SIG-M5 treated with dmso at 0.1 percent for 504 hours (cell line): ENCODE measurements at regions not wholly inside any gene's neighbourhood (a gene's known extent, or its start where the extent isn't known, plus 50 kb on each side); places are given as distances from the start of the nearest gene placed in this dataset.
"Not testable (repeated sequence)": the region's sequence is repeated elsewhere in the genome, so short reads cannot be mapped to it uniquely, and the experiment has no call there.

Experiments
- DNase-seq: peaks from one replicate; lab custom pipeline; 2025; ENCODE audit not compliant: unreplicated experiment; lab: John Stamatoyannopoulos, UW

DNA sequence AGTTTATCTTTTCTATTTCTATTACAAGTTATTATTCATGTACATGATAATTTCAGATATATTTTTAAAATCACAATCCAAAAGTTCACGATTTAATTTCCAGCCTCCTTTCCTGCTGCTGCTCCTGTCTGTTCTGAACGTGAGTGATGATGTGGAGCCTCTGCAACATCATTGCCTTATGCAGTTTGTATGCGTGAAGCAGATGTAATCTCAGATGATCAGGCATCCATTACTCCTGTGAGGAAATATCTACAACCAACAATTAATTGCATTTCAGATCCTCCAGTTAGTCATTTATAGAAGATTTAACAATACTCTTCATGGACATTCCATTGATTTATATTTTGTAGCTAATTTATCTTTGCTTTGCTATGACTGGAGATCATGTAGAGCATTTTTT, 668.7 kb upstream of the EPHA5 start:
- DNase-seq, result no peak

DNA sequence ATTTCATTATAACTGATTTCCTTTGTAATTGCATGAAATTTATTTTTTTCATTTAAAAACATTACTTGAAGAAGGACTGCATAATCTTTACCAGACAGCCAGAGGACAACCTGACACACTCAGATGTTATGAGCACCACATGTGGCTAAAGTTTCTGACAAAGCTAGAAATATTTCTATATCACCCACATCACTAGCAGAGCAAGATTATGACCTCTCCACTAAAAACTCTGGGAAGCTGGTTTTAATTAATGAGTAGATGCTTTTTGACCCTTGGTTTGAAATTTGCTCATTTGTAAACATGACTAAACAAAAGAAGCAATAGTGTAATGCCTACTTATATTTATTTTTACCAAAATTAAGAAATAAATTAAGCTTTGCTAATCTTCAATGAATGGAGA, 661.5 kb upstream of the EPHA5 start:
- DNase-seq, result no peak

DNA sequence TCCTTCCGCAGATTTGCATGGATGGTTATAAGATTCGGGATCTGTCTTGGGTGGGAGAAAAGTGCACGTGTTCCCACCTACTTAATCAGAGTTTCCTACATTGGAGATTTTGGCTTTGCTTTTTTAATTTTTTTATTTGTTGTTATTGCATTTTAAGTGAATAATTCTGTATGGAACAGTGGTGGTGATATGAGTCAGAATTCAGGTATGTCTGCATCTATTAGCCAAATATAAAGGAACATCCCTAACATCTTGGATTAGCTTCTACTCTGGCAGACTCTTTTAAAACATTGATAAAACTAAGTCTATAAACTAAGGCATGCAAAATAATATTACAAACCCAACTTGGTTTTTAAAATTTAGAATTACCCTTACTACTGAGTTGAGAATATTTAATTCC, 659.8 kb upstream of the EPHA5 start:
- DNase-seq, result no peak

DNA sequence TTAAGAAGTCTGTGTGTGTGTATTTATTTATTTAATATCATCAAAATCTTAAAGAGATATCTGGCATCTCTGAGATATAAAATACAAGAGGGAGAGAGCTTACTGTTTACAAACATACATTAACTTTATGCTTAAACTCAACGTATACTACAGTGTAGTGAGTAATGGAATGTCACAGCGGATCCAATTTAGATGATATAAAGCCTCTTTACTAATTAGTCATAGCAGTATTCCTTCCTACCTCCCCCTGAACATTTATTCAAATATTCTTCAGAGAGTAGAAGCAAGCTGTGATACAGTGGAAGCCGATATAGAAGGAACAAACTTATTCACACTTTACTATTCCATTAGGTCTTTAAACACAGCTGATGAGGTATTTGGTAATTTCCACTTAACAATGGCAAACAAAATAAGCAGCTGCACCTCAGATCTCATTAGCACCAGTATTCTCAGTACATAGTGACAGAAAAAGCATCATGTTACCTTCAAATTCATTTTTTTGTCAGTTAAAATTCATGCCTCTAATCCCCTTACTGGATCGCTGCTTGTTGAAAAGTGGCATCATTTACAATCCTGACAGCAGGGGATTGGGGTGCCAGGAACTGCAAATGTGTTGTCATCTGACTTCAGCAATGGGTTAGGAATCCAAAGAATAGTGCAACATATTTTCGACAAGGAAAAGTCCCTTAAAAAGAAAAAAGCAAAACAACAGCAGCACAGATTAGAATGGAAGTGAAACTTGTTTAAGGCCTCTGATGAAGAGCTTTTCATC, 658.7 kb upstream of the EPHA5 start:
- DNase-seq, result no peak

DNA sequence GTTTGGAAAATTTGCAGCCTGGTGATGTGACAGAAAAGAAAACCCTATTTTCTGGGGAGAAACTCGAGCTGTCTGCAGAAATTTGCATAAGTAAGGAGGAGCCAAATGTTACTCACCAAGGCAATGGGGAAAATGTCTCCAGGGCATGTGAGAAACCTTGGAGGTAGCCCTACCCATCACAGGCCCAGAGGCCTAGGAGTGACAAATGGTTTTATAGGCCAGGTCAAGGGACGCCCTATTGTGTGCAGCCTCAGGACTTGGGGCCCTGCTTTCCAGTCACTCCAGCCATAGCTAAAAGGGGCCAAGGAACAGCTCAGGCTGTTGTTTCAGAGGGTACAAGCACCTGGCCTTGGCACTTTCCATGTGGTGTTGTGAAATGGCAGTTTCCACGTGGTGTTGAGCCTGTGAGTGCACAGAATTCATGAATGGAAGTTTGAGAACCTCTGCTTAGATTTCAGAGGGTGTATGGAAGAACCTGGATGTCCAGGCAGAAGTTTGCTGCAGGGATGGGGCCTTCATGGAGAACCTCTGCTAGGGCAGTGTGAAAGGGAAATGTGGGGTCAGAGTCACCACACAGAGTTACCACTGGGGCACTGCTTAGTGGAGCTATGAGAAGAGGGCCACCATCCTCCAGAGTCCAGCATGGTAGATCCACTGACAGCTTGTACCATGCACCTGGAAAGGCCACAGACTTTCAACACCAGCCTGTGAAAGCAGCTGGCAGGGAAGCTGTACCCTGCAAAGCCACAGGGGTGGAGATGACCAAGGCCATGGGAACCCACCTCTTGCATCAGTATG, 637.6 kb upstream of the EPHA5 start:
- DNase-seq, result no peak

DNA sequence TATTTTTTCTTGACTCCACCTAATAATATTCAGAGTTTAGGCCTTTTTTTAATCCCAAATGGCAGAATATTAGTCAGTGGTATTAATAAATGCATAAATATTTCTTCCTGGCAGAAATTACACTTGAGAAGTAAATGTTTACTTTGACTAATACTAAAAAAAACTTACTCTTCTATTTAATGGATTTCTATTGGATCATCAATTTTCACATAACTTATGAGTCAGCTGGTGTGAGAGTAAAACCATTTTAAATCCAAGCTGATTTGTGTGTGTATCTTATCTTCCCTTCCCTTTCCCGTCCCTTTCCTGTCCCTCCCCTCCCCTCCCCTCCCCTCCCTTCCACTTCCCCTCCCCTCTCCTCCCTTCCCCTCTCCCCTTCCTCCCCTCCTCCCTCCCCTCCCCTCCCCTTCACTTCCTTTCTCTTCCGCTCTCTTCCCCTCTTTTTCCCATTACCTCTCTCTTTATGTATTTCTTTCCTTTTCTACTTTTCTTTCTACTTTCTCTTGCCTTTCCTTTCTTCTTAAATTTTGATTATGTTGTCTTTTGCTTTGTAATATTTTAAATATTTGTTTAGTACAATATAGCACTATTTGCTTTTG, 630.1 kb upstream of the EPHA5 start:
- no peak for DNase-seq

DNA sequence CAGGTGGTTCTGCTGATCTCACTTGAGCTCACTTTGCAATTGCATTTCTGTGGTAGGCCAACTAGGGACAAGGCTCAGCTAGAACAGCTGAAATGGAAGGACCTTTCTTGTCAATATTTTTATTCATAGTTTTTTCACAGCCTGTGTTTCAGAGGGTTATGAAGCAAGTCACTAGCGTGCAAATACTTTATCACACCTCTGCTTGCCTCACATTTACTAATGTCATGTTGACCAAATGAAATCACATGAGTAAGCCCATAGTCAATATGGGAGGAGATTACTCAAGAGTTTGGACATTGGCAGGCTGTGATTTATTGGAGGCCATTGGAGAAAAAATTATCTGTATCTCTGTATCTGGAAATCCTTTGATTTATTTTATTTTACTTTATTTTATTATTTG, 628.3 kb upstream of the EPHA5 start:
- DNase-seq, result no peak

DNA sequence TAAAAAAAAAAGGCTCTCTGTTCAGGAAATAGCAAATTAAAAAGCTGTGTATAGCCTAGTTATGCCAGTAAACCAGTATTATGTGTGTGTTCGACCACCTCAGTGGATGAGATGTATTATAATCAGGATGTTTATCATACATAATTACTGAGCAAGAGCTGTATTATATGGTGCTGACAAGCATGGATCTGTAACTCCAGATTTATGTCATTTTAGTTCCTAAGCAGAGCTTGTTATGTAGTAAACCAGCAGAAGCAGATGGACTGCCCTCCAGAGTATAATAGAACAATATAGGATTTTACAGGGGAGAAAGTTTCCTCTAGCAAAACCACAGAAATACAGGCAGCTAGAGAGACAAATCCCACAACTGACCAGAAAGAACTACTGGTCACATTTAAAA, 627.4 kb upstream of the EPHA5 start:
- no peak for DNase-seq

DNA sequence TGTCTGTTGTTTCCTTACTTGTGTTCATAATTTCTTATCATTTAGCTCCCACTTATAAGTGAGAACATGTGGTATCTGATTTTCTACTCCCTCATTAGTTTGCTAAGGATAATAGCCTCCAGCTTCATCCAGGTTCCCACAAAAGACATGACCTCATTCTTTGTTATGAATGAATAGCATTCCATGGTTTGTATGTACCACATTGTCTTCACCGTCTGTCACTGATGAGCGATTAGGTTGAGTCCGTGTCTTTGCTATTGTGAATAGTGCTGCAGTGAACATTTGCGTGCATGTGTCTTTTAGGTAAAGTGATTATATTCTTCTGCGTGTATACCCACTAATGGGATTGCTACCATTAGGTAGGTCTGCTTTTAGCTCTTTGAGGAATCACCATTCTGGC, 624.3 kb upstream of the EPHA5 start:
- no peak for DNase-seq

DNA sequence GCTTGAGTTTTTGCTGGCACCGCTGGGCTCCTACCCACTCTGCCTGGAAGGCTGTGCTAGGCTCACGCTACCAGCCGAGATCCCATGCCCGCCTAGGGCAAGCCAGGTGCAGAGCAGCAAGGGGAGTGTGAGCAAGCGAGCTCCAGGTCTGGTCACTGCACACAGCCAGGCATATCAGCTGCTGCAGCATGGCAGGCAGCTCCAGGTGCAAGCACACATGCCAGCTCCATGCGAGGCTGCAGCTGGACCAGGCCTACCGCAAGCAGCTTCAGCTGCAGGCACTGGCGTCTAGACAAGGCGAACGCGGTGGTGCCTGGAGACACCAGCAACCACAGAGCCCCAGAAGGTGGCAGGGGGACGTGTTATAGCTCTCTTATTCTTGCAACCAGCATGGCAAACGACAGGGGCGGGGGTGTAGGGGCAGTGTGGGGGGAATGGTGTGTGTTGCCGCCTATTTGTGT, 614.7 kb upstream of the EPHA5 start:
- DNase-seq, result no peak

DNA sequence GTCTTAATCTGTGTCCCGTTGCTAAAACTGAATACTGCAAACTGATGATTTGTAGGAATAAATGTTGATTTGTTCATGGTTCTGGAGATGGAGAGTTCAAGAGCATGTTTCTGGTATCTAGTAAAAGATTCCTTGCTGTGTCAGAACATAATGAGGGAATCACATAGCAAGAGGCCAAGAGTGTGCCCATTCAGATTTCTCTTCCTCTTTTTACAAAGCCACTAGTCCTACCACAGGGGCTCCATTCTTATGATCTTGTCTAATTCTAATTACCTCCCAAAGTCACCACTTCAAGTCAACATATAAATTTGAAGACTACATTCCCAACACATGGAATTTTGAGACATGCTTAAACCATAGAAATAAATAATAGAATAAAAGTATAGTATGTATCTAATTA, 608.8 kb upstream of the EPHA5 start:
- no peak for DNase-seq

DNA sequence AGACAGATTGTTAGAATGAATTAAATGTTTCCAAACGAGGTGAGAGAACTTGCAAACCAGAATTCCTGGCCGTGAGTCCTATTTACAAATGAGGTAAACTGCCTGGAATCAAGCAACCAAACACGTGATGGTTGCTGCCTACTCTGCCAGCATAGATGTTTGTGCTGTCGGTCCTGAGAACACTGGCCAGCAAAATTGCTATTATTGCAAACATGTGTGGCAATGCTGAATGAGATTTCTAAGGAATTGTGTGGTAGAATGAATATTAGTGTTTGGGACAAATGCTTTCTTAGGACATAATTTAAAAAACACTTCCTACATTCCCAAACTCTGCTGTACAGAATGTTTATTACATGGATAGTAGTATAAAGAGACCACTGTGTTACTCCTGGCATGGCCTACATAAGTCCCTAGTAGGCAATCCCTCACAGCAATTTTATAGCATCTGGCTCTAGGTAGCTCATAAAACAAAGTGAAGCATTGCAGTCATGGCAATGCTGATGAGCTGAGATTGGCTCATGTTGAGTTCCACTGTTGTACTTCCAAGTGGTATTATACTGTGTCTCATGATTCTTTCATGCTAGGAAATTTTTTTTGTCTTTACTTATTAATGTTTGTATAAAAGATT, 605.2 kb upstream of the EPHA5 start:
- DNase-seq, result no peak

DNA sequence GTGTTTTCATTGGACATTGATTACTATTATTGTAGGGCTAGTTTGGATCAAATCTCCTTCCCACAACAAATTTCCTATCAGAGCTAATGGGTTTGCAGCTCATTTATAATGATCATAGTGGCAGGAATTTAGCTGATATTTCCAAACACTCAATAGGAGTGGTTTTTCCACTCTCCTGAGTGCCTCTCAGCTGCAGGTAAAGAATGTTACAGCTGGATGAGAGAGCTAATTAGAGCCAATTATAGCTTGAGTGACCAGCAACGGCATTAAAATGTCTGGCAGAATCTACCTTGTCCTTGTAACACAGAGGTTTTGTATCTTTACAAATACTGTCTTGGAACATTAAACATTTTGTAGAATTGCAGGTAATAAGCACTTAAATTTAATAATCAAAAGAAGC, 602.8 kb upstream of the EPHA5 start:
- DNase-seq, result no peak

DNA sequence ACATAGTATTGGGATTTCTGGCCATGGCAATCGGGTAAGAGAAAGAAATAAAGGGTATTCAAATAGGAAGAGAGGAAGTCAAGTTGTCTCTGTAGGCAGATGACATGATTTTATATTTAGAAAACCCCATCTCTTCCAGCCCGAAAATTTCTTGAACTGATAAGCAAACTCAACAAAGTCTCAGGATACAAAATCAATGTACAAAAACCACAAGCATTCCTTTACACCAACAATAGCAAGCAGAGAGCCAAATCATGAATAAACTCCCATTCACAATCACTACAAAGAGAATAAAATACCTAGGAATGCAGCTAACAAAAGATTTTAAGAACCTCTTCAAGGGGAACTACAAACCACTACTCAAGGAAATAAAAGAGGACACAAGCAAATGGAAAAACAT, 600.1 kb upstream of the EPHA5 start:
- not testable (repeated sequence) for DNase-seq

DNA sequence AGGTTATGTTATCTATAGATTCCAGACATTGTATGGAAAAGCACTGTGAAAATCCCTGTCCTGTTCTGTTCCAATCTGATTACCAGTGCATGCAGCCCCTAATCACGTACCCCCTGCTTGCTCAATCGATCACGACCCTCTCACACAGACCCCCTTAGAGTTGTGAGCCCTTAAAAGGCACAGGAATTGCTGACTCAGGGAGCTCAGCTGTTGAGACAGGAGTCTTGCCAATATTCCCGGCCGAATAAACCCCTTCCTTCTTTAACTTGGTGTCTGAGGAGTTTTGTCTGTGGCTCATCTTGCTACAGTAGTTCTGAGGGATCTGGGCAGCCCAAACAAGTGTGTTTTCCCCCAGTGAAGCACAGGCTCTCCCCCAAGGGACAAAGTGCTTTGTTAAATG, 596.3 kb upstream of the EPHA5 start:
- not testable (repeated sequence) for DNase-seq

DNA sequence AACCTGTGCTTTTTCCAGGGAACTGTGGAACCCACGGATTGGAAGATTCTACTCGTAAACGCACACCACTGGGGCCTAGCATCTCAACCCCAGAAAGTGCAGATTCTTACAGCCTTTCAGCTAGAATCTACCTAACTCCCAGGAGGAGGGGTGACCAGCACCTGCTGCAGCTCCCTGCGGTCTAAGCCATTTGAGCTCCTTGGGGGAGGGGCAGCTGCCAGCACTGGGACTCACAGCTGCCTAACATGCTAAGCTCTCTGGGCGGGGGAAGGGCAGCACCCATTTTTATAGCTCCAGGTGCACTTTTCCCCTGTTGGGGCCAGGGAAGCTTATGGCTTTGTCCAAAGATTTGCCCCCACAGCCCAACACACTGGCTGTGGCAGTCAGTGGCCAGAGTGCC, 595.7 kb upstream of the EPHA5 start:
- DNase-seq, result no peak

DNA sequence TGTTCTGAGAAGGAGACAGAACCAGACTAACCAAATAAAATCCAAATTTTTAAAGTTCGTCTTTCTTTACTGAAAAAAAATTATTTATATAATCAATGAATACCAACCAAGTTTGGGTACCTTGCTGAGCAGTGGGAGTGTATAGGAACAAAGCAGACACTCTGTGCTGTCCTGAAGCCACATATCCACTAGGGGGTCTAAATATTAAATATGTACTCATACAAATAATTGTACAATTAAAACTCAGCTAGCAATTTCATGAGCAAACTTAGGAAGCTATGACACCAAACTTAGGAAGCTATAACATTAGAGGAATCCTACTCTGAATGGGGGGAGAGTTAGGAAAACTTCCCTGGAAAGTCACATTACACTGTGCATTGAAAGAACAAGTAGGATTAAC, 582.0 kb upstream of the EPHA5 start:
- DNase-seq, result no peak

DNA sequence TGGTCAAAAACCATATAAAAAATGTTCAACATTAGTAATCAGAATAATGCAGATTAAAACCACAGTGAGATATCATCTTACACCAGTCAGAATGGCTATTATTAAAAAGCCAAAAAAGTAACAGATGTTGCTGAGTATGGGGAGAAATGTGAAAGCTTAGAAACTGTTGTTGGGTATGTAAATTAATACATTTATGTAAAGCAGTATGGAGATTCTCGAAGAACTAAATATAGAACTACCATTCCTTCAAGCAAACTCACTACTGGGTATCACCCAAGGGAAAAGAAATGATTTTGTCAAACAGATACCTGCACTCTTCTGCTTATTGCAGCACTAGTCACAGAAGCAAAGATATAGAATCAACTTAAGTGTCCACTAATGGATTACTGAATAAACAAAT, 576.4 kb upstream of the EPHA5 start:
- no peak for DNase-seq

DNA sequence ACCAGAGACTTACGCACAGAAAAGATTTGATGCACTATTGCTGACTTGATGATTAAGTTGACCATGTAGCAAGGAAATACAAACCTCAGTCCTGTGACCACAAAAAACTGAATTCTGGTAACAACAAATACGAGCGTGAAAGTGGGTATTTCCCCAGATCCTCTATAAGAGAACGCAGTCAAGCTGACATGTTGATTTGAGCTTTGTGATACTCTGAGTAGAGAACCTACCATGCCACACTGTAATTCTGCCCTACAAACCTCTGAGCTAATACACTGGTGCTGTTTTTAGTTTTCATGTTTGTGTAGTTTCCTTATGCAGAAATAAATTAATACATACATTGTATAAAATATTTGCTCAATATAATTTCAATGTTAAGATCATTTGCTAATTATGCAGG, 565.6 kb upstream of the EPHA5 start:
- DNase-seq, result no peak

DNA sequence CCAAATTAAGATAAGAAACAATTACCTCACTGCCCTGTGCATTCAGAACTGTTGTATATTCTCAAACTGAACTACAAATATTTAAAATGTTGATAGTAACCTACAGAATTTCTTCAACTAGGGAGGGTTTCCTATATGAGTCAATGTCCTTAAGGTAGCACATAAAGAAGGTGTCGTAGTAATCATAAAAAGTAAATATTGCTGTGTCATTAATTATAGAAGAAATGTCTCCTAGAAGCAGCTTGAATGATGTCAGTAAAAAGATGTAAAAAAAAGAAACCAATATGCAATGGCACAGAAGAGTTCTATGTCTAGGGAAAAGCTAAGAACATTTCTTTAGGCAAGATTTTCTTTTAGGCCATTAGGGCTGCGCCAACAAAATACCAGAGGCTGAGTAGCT, 559.6 kb upstream of the EPHA5 start:
- DNase-seq, result no peak

DNA sequence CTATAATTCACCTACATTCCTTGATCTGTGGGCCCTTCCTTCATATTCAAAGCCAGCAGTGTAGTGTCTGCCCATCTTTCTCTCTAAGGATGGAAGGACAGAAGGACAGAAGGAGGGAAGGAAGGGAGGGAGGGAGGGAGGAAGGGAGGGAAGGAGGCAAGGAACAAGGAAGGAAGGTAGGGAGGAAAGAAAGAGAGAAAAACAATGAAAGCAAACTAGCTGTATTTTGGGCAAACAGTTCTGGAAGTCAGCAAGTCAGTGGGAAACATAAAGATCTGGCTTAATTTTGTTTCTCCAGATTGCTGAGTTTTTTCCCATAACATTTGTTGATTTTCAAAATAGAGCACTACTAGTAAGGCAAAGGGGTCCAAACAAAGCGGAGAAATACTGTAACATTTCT, 555.2 kb upstream of the EPHA5 start:
- no peak for DNase-seq
